ENCODE measurements at regions not wholly inside any gene's neighbourhood (a gene's known extent, or its start where the extent isn't known, plus 50 kb on each side); places are given as distances from the start of the nearest gene placed in this dataset.

DNA sequence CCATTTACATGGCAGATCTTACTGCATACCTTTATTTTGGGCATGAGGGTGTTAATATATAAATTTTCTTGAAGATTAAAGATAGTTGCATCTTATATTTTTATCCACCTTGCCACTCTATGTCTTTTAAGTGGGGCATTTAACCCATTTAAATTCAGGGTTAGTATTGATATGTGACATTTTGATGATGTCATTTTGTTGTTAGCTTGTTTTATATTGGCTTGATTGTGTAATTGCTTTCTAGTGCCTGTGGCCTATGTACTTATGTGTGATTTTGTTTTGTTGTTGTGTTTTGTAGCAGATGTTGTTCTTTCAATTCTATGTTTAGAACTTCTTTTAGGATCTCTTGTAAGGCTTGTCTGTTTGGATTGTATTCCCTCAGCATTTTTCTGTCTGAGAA is 939.9 kb upstream of the CDH9 start:
- Histone ChIP-seq H3K27me3 (no peaks in the 10 kb centered on the region), H3K27ac (no peak overlapping the region), H3K4me3 (no peak overlapping the region), H3K9me3 (no peaks in the 10 kb centered on the region), H3K36me3 (replicated peaks in 1 of 2; ENCODE audit: insufficient read depth in 1 of 2, low read depth in 2 of 2) (no peaks in the 10 kb centered on the region), H3K4me1 (no peaks in the 10 kb centered on the region)
- DNase-seq (no peak), ATAC-seq (no peak)
- TF ChIP-seq, protein P1, sequence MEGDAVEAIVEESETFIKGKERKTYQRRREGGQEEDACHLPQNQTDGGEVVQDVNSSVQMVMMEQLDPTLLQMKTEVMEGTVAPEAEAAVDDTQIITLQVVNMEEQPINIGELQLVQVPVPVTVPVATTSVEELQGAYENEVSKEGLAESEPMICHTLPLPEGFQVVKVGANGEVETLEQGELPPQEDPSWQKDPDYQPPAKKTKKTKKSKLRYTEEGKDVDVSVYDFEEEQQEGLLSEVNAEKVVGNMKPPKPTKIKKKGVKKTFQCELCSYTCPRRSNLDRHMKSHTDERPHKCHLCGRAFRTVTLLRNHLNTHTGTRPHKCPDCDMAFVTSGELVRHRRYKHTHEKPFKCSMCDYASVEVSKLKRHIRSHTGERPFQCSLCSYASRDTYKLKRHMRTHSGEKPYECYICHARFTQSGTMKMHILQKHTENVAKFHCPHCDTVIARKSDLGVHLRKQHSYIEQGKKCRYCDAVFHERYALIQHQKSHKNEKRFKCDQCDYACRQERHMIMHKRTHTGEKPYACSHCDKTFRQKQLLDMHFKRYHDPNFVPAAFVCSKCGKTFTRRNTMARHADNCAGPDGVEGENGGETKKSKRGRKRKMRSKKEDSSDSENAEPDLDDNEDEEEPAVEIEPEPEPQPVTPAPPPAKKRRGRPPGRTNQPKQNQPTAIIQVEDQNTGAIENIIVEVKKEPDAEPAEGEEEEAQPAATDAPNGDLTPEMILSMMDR (IDR thresholded peaks at IDR 0.05), result no peak
- no peak for TF ChIP-seq POLR2A (IDR thresholded peaks at IDR 0.05)
- intact Hi-C loops (cut with DNase I), result no loop called here

DNA sequence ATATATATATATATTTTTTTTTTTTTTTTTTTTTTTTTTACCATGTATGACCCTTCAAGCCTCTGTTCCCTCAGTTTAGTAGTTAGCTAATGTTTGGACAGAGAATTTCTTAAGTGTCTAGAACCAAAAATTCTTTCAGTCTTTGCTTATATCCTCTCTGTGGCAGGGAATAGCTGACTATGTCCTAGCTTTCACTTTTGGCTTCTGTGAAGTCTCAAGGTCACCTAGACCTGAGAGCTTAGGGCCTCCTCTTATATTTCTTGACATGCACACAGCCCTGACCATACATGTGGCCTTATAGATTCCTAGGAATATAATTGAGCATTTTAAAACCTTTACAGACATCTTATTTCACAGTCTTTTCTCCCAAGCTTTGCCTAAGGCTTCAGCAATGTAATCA is 930.8 kb upstream of the CDH9 start:
- no peak overlapping the region for H3K27ac ChIP-seq
- no peaks in the 10 kb centered on the region for H3K4me1 ChIP-seq
- ATAC-seq, result no peak
- no peaks in the 10 kb centered on the region for H3K36me3 ChIP-seq (replicated peaks in 1 of 2; ENCODE audit: insufficient read depth in 1 of 2, low read depth in 2 of 2)
- no peak for DNase-seq
- no peaks in the 10 kb centered on the region for H3K27me3 ChIP-seq
- no peak overlapping the region for H3K4me3 ChIP-seq
- intact Hi-C loops (cut with DNase I), result no loop called here
- TF ChIP-seq, protein P1 (IDR thresholded peaks at IDR 0.05), result no peak
- no peak for TF ChIP-seq POLR2A (IDR thresholded peaks at IDR 0.05)
- no peaks in the 10 kb centered on the region for H3K9me3 ChIP-seq

DNA sequence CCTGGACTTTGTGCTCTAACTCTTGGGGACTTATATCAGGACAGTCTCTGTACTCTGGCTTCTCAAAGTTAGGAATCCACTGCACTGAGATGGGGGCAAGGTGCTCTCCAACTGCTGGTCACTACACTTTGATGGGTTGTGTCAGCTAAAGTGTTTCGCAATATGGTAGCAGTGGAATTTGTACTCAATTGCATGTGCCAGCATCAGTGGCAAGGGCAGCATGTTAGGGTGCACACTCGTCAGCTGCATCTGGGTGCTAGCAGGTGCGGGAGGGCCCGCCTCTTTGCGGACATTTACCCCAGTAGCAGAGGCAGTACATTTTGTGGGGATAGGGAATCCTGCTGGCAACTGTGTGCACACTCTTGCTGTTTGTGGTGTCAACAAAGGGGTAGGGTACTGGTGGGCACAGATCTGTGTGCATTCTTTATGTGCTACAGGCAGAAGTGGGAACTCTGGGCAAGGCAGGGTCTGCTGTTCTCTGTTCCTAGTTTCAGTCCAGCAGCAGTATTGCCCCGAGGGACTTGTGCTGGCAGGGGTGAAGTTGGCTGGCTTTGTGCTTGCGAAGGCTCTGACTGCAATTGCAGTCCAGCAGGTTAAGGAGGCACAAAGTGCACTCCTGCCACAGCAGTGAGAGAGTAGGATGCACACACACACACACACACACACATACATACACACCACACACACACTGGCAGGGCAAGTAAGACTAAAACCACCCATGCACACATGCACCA is 924.8 kb upstream of the CDH9 start:
- TF ChIP-seq, protein P1 (IDR thresholded peaks at IDR 0.05), result no peak
- no peak for TF ChIP-seq POLR2A (IDR thresholded peaks at IDR 0.05)
- Histone ChIP-seq H3K36me3 (replicated peaks in 1 of 2; ENCODE audit: insufficient read depth in 1 of 2, low read depth in 2 of 2) (no peaks in the 10 kb centered on the region), H3K4me3 (no peak overlapping the region), H3K27me3 (no peaks in the 10 kb centered on the region), H3K4me1 (no peaks in the 10 kb centered on the region), H3K27ac (no peak overlapping the region), H3K9me3 (no peaks in the 10 kb centered on the region)
- WGBS, 2 donors, result 68 to 72% methylated on average over 7 of the region's 7 CpGs
- DNase-seq (no peak), ATAC-seq (no peak)
- intact Hi-C loops (cut with DNase I), result no loop called here

DNA sequence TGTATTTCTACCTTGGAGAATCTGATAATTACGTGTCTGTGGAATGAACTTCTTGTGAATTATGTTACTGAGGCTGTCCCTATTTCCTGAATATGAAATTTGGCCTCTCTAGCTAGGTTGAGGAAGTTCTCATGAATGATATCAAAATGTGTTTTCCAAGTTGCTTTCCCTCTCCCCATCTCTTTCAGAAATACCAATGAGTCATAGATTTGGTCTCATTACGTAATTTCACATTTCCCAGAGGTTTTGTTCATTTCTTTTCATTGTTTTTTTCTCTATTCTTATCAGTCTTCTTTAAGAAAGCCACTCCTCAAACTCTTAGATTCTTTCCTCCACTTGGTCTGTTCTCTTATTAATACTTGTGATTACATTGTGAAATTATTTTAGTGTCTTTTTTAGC is 923.8 kb upstream of the CDH9 start:
- no peaks in the 10 kb centered on the region for H3K27me3 ChIP-seq
- WGBS, 2 donors, result 34 to 37% methylated on average over 2 of the region's 2 CpGs

More for the DNA sequence above, 923.8 kb upstream of the CDH9 start:
- ATAC-seq (no peak), DNase-seq (no peak)
- no peak overlapping the region for H3K4me3 ChIP-seq
- H3K4me1 ChIP-seq, result no peaks in the 10 kb centered on the region
- H3K27ac ChIP-seq, result no peak overlapping the region
- no peaks in the 10 kb centered on the region for H3K9me3 ChIP-seq
- intact Hi-C loops (cut with DNase I), result no loop called here
- TF ChIP-seq, protein P1 (IDR thresholded peaks at IDR 0.05), result no peak
- no peak for TF ChIP-seq POLR2A (IDR thresholded peaks at IDR 0.05)
- H3K36me3 ChIP-seq (replicated peaks in 1 of 2; ENCODE audit: insufficient read depth in 1 of 2, low read depth in 2 of 2), result no peaks in the 10 kb centered on the region

All from body of pancreas (tissue), 4 donors.